Activated T-cell treated with anti-CD3 and anti-CD28 coated beads for 48 hours (primary cell): ENCODE measurements at regions not wholly inside any gene's neighbourhood (a gene's known extent, or its start where the extent isn't known, plus 50 kb on each side); places are given as distances from the start of the nearest gene placed in this dataset.

Source experiments
- DNase-seq: peaks from one replicate; pipeline ENCODE4 v3.0.0-alpha.2; 2020; ENCODE audit warnings: low read depth

DNA sequence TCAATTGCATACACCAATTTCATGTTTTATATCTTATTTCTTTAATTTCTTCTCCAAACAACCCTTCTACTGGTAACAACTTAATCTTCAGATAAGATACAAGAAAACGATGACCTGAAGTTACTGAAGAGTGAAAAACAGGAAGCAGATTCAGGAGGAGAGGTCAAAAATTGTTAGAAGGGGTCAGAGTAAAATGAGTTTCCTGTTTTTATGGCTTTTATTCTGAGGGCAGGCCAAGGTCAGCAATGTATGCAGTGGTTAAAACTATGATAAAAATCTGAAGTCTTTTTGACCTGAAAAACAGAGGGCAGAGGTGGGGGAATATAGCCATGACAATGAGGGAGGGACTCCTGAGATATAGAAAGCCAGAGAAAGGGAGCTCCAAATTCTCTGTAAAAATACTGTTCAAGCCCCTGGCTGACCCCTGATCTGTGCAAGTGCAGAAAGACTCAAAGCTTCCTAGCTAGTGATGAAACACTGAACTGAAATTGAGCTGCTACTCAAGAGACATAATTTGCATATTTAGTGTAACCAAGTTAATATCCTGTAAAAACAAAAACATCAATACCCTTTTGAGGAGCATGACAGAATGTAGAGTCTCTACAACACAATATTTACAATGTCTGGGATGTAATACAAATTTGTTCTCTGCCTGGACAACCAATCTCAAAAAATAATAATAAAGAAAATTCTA is 514.3 kb upstream of the SEL1L start:
- DNase-seq = no peak

- DNase-seq = no peak
Measured at GRCh38 chr14:82052778-82053177, 519.1 kb upstream of the SEL1L start.

DNA sequence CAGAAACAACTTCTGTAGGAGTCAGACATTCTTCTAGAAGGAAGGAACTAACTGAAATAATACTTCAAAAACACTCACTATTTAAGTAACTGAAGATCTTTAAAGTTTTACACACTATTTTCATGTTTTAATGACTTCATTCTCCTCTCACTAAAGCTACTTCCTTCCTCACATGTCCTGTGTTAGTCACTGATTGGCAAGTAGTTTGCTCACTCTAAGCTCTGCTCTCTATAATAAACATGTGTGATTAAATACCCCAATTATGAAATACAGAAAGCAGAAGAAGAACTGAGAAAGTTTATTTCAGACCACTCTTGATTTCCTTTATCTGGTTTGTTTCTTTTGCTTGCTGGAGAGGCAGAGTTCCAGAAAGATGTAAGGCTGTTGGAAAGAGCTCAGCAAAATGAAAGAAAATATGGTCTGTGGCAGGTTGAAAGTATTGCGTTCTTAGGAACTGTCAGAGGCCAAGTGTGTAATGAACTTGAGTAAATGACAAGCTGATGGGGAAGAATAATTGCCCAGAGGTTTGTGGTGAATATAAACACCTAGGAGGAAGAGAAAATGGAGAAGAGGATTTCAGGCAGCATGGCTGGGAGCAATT is 522.0 kb upstream of the SEL1L start:
- DNase-seq = no peak

GRCh38 chr14:82060219-82060618 is 526.6 kb upstream of the SEL1L start:
- DNase-seq = no peak

DNA sequence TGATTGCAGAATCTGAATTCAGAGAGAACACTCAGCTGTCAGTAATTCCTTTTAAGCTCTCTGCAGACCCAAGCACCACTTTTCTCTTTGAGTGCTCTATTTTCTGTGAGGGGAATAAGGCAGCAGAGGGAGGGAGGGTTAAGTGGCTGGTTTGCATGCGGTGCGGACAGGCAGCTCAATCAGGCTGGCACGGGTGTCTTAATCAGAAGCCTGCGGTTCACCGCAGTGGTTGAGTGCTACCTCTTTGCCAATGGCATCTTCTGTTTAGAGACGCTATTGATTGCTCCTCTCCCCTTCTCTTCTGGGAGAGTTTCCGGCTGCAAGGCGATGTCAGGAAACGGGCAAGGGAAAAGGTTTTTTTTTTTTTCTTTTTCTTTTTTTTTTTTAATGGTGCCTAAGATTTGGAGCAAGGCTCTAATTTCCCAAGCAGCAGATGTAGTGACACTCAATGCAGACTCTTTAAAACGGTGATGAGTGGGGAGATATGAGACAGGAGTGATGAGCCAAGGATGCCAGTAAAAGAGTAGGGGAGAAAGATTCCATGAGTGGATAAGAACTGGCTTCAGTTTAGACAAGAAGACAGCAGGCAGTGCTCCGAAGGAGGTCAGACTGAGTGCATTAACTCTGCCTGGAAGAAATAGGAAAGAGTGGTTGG is 533.7 kb upstream of the SEL1L start:
- no peak for DNase-seq

GRCh38 chr14:82070040-82070439 is 536.4 kb upstream of the SEL1L start:
- no peak for DNase-seq

DNA sequence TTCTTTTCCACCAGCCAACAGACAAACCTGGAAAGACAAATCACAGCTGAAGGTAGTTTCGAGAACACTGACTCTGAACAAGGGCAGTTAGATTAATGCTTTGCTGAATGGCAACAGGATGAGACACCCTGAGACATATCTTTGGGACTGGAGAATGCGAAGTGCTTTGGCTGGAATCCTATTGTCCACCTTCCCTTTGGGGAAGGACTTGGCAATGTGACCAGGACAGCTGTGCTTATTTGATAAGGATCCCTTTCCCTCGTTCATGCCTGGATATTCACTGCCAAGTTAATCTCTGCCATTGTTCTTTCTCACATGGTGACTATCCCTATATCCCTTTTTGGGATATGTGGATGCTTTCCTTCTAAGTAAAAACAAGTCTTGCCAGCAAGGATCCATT is 537.1 kb upstream of the SEL1L start:
- no peak for DNase-seq

DNA sequence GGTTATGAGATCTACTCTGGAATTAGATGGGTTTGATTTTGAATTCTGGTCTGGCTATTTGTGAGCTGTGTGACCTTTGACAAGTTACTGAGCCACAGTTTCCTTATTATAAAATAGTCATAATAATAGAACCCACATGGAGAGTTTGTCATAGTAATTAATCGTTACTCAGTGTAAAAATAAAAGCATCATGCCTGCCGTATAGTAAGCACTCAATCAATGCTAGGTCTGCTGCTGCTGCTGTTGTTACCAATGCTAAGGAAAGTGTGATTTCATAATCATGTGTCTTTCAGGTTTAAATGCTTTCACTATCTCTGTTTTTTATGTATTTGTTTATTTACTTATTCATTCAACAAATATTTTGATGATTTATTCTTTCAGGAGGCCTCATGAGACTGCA is 539.9 kb upstream of the SEL1L start:
- DNase-seq = no peak

DNA sequence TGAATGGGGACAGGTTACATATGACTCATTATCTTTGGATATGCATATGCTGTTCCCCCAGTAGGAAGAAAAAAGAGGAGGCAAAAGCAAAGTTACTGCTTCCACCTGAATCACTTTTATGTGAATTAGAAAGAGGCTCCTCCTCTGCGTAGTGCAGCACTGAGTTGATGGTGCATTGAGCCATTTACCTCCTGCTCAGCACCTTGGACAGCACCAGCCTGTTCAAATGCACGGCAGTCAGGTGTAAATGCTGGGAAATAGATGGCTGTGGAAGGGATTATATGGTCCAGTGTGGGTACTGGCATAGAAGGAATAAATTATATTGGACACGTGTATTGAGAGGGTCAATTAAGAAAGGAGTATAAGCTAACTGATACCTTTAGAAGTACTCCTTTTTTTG is 541.9 kb upstream of the SEL1L start:
- peak; percentile 2 for DNase-seq

DNA sequence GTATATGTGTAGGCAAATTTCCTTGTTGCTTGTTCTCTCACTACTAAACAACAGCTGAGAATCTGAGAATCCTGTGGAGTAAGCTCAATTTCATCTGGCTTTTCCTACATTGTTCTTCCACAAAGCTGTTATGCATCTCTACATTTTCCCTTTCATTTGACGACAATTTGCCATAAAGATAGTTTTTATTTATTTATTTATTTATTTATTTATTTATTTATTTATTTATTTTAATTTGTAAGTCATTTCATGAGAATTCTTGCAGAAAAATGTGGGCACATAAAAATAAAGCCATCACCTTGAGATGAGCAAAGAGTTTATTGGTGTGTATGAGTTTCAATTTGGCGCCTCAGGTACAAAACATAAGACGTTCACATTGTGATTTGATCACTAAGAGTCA is 545.9 kb upstream of the SEL1L start:
- DNase-seq = no peak

DNA sequence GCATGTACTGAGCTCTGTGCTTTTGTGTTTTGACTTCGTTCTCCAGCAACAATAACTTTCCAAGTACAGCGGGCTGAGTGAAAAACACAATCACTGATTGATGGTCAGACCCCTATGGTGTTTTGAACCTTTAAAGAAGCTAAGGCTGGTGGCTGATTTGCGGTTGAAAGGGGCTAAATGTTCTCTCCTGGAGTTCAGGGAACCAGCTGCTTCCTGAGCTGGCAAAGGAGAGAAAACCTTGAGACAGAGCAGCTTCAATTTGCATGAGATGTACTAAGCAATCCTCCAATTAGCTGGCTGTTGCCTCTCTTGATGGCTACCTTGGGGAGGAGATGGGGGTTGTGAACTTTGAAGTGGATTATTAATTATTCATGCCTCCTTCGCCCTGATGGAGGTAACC is 546.7 kb upstream of the SEL1L start:
- DNase-seq = no peak

DNA sequence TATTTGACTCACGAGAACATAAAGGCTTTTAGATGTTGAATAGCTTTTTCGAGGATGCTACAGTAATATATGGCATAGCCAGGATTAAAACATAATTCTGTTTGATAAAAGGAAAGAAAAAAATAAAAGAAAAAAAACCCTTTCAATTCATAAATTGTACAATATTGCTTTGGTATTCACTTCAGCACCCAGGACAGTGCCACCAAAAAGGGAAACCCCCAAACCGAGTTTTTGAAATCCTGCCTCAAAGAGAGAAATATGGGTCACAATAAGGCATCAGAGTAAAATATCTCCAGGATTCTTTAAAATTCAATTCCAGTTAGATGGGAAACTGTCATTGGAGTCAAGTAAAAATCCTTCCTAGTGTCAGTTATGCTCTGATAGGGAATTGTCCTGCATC is 551.2 kb upstream of the SEL1L start:
- DNase-seq = no peak

GRCh38 chr14:82091097-82091496 is 557.4 kb upstream of the SEL1L start:
- DNase-seq = no peak

GRCh38 chr14:82094829-82095345 is 561.2 kb upstream of the SEL1L start:
- no peak for DNase-seq

DNA sequence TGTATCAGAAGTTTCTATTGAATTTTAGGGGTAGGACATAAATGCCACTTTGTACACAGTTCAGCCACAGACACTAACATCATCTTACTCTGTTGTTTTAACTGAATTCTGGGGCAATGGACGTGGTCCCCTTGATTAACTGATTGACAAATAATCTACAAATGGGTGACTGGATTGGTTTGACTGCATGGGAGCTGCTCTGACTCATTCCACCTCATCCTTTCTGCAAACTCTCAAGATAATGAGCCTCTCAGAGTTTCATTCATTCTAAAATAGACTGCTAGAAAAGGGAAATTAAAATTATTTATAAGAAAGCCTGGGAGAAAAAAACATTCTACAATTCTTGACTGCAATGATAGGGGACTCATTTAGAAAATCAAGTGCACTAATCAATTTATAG is 570.4 kb upstream of the SEL1L start:
- no peak for DNase-seq

DNA sequence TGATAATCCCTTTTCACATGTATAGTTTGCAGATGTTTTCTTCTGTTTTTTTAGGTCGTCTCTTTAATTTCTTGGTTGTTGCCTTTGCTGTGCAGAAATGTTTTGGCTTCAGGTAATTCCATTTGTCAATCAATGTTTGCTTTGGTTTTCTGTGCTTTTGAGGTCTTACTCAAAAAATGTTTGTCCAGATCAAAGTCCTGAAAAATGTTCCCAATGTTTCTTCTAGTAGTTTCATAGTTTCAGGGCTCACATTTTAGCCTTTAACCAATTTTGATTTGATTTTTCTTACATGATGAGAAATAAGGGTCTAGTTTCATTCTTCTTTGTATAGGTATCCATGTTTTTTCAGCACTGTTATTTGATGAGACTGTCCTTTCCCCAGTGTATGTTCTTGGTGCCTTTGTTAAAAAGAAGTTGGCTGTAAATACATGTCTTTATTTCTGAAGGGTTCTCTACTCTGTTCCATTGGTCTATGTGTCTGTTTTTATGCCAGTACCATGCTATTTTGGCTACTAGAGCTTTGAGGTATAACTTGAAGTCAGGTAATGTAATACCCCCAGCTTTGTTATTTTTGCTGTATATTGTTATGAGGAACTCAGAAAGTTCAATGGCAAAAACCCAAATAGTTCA is 578.7 kb upstream of the SEL1L start:
- DNase-seq = no peak

- DNase-seq = no peak
Measured at GRCh38 chr14:82113007-82113406, 579.4 kb upstream of the SEL1L start.

GRCh38 chr14:82113710-82114109 is 580.1 kb upstream of the SEL1L start:
- no peak for DNase-seq

DNA sequence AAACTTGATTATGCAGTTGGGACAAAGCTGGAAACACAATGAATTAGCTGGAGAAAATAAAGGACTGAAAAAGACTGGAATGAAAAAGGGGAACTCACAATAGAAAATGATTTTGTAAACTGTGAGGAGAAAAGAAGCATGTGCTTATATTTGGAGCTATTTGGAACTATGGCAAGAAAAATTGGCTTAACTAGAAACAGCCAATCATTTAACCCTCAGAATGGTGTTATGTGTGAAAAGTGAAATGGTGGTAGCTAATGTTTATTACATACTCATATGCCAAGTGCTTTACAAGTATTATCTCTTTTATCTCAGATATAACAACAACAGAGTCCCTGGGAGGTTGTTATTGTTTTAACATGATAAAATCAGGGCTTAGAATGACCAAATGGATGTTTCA is 583.1 kb upstream of the SEL1L start:
- DNase-seq = no peak

- no peak for DNase-seq
Measured at GRCh38 chr14:82122655-82123054, 589.0 kb upstream of the SEL1L start.

DNA sequence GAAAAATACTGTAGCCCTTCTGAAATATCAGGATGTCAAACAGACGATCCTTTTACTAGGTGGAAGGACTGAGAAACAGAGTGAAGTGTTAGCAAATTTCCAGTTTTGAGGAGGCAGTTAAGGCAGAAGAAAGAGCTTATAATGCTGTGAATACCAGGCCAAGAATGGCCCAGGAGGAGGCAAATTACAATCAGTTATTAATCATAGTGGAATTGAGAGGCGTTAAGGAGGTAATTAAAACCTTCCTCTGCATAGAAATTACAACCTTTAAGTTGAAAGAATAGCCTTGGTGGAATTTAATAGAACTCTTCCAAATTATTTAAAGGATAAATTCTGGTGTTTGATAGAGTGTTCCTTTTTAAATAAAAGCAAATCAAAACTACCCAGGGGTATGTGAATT is 590.9 kb upstream of the SEL1L start:
- no peak for DNase-seq

DNA sequence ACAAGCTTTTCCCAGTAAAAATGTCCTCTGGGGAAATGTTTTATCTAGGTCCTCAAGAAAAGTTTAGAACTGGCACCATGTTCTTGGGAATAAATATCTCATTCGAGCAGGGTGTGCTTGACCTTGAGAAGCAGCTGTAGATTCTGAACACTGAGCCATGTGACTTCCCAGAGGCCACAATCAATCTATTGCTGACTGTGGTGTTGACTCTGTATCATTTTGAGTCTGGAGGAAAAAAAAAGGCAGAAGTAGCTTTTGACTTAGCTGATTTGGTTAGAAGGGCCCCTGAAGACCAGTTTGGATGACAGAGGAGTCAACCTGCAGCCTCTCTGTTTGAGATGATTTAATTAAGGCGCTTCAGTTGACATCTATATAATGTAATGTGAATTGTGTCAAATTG is 592.4 kb upstream of the SEL1L start:
- no peak for DNase-seq

DNA sequence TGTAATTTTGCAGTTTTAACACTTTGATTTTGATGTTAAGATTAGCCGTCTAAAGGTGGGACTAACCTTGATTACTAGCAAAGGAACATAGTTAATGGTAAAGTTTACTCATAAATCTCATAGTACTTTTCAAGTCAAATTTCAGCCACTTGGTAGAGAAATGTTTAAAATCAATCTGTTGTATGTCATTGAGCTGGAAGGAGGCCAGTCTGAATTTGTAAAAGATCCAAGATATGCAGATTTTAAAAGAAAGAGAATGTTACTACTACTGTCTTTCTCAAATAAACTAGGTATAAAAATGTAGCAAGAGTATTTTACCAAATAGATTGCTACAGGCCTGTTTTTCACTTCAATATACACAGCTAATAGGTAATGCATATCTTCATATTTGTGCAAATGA is 600.8 kb upstream of the SEL1L start:
- DNase-seq = no peak
